Nephron progenitor cell (in vitro differentiated cells): ENCODE measurements at regions not wholly inside any gene's neighbourhood (a gene's known extent, or its start where the extent isn't known, plus 50 kb on each side); places are given as distances from the start of the nearest gene placed in this dataset.

Experiments used
- DNase-seq: peaks from one replicate; pipeline ENCODE4 v3.0.0; 2021
- H3K27ac Mint-ChIP-seq: 2 replicates; pipeline ENCODE4 v1.8.0; 2021; ENCODE audit warnings: mild to moderate bottlenecking, moderate library complexity, mixed read lengths
- H3K27me3 Mint-ChIP-seq: 2 replicates; pipeline ENCODE4 v1.8.0; 2021; ENCODE audit warnings: mild to moderate bottlenecking, low read depth, mixed read lengths; ENCODE audit not compliant: poor library complexity
- H3K36me3 Mint-ChIP-seq: 2 replicates; pipeline ENCODE4 v1.8.0; 2021; ENCODE audit warnings: low read depth, mixed read lengths
- H3K4me1 Mint-ChIP-seq: 2 replicates; pipeline ENCODE4 v1.8.0; 2021; ENCODE audit warnings: mixed read lengths
- H3K4me3 Mint-ChIP-seq: 2 replicates; pipeline ENCODE4 v1.8.0; 2021; ENCODE audit warnings: mild to moderate bottlenecking, moderate library complexity, mixed read lengths
- H3K9me3 Mint-ChIP-seq: 2 replicates; pipeline ENCODE4 v1.8.0; 2021; ENCODE audit warnings: mild to moderate bottlenecking, moderate library complexity, mixed read lengths
- CTCF ChIP-seq: fragments of 200-600 bp; sonication (generic); IDR thresholded peaks from 2 replicates; pipeline ENCODE4 v1.5.0; 2021; ENCODE audit warnings: antibody characterized with exemption

GRCh38 chr2:8378016-8378810 lies 303.6 kb upstream of the ID2 start:
- peaks cover 21% of the 10 kb centered on the region for H3K4me1 Mint-ChIP-seq
- no peak overlapping the region for H3K27ac Mint-ChIP-seq
- peaks cover 9% of the 10 kb centered on the region for H3K36me3 Mint-ChIP-seq
- no peak for DNase-seq
- H3K27me3 Mint-ChIP-seq, result peaks cover 4% of the 10 kb centered on the region
- H3K4me3 Mint-ChIP-seq, result no peak overlapping the region
- TF ChIP-seq CTCF, result no peak
- H3K9me3 Mint-ChIP-seq, result peaks cover 13% of the 10 kb centered on the region

- no peak for TF ChIP-seq CTCF
- peaks cover 21% of the 10 kb centered on the region for H3K4me1 Mint-ChIP-seq
- H3K9me3 Mint-ChIP-seq, result peaks cover 5% of the 10 kb centered on the region
- H3K4me3 Mint-ChIP-seq, result no peak overlapping the region
- no peak for DNase-seq
- H3K36me3 Mint-ChIP-seq, result peaks cover 5% of the 10 kb centered on the region
- no peak overlapping the region for H3K27ac Mint-ChIP-seq
- H3K27me3 Mint-ChIP-seq, result peaks cover 4% of the 10 kb centered on the region
Measured at GRCh38 chr2:8379128-8379527, 302.7 kb upstream of the ID2 start.

GRCh38 chr2:8379549-8379948 lies 302.3 kb upstream of the ID2 start:
- DNase-seq, result no peak
- Mint-ChIP-seq H3K4me1 (peaks cover 21% of the 10 kb centered on the region), H3K9me3 (peaks cover 5% of the 10 kb centered on the region), H3K27ac (peak overlapping the region; percentile 90), H3K36me3 (peaks cover 4% of the 10 kb centered on the region), H3K27me3 (peaks cover 4% of the 10 kb centered on the region), H3K4me3 (peak overlapping the region; percentile 18)
- no peak for TF ChIP-seq CTCF

- H3K4me1 Mint-ChIP-seq, result peaks cover 21% of the 10 kb centered on the region
- no peaks in the 10 kb centered on the region for H3K36me3 Mint-ChIP-seq
- peak overlapping the region; percentile 90 for H3K27ac Mint-ChIP-seq
- no peak for DNase-seq
- H3K27me3 Mint-ChIP-seq, result peaks cover 4% of the 10 kb centered on the region
- no peak overlapping the region for H3K4me3 Mint-ChIP-seq
- TF ChIP-seq CTCF, result no peak
- no peaks in the 10 kb centered on the region for H3K9me3 Mint-ChIP-seq
Measured at GRCh38 chr2:8380026-8380425, 301.8 kb upstream of the ID2 start.

GRCh38 chr2:8380566-8380965 lies 301.3 kb upstream of the ID2 start:
- Mint-ChIP-seq H3K4me1 (peaks cover 21% of the 10 kb centered on the region), H3K27ac (no peak overlapping the region)

More at GRCh38 chr2:8380566-8380965, 301.3 kb upstream of the ID2 start:
- no peak for TF ChIP-seq CTCF
- Mint-ChIP-seq H3K4me3 (no peak overlapping the region), H3K36me3 (no peaks in the 10 kb centered on the region), H3K27me3 (peaks cover 4% of the 10 kb centered on the region), H3K9me3 (no peaks in the 10 kb centered on the region)
- no peak for DNase-seq
